Mesendoderm (in vitro differentiated cells): ENCODE measurements at regions not wholly inside any gene's neighbourhood (a gene's known extent, or its start where the extent isn't known, plus 50 kb on each side); places are given as distances from the start of the nearest gene placed in this dataset.

Experiments used
- DNase-seq: peaks from one replicate; pipeline ENCODE4 v3.0.0; 2013
- H2AK5ac ChIP-seq: 2 replicates; pipeline ENCODE4 v1.6.1; 2013; ENCODE audit warnings: low read length, inconsistent platforms
- H2BK120ac ChIP-seq: 2 replicates; pipeline ENCODE4 v1.6.1; 2013; ENCODE audit warnings: low read depth, mild to moderate bottlenecking, low read length, moderate library complexity, mixed read lengths
- H2BK15ac ChIP-seq: replicated peaks from 2 replicates; pipeline ENCODE4 v1.6.1; 2013; ENCODE audit warnings: low read depth, mild to moderate bottlenecking, moderate library complexity
- H2BK5ac ChIP-seq: 2 replicates; pipeline ENCODE4 v1.6.1; 2013; ENCODE audit warnings: low read length, inconsistent platforms
- H3K18ac ChIP-seq: 2 replicates; pipeline ENCODE4 v1.6.1; 2013; ENCODE audit warnings: mild to moderate bottlenecking, low read length, mixed read lengths
- H3K23ac ChIP-seq: one replicate; pipeline ENCODE4 v1.6.1; 2013; ENCODE audit warnings: low read length
- H3K27ac ChIP-seq: 2 replicates; pipeline ENCODE4 v1.5.1; 2013; ENCODE audit warnings: low read depth, mild to moderate bottlenecking, inconsistent platforms, low read length, moderate library complexity
- H3K27me3 ChIP-seq: 2 replicates; pipeline ENCODE4 v1.6.1; 2013; ENCODE audit warnings: low read length, control low read depth, mild to moderate bottlenecking, inconsistent platforms; ENCODE audit not compliant: insufficient read depth, poor library complexity
- H3K36me3 ChIP-seq: 2 replicates; pipeline ENCODE4 v1.6.1; 2013; ENCODE audit warnings: low read length, inconsistent platforms; ENCODE audit not compliant: control insufficient read depth, insufficient read depth
- H3K4ac ChIP-seq: one replicate; pipeline ENCODE4 v1.6.1; 2013; ENCODE audit warnings: low read depth, mild to moderate bottlenecking, low read length, moderate library complexity
- H3K4me1 ChIP-seq: 2 replicates; pipeline ENCODE4 v1.6.1; 2013; ENCODE audit warnings: low read depth, low read length, inconsistent platforms; ENCODE audit not compliant: control insufficient read depth
- H3K4me2 ChIP-seq: 2 replicates; pipeline ENCODE4 v1.6.1; 2013; ENCODE audit warnings: low read length
- H3K4me3 ChIP-seq: 2 replicates; pipeline ENCODE4 v1.5.1; 2013; ENCODE audit warnings: mild to moderate bottlenecking, low read length
- H3K56ac ChIP-seq: one replicate; pipeline ENCODE4 v1.6.1; 2013; ENCODE audit warnings: low read length
- H3K79me1 ChIP-seq: 2 replicates; pipeline ENCODE4 v1.6.1; 2013; ENCODE audit warnings: low read length, inconsistent platforms
- H3K79me2 ChIP-seq: 2 replicates; pipeline ENCODE4 v1.6.1; 2013; ENCODE audit warnings: mild to moderate bottlenecking, low read length; ENCODE audit not compliant: control insufficient read depth, insufficient read depth
- H3K9ac ChIP-seq: 2 replicates; pipeline ENCODE4 v1.6.1; 2013; ENCODE audit warnings: low read length, inconsistent platforms
- H4K5ac ChIP-seq: one replicate; pipeline ENCODE4 v1.6.1; 2013; ENCODE audit warnings: low read length
- H4K8ac ChIP-seq: one replicate; pipeline ENCODE4 v1.6.1; 2013; ENCODE audit warnings: low read depth, mild to moderate bottlenecking, control low read depth, low read length, moderate library complexity
- WGBS: extraction: QIAGEN DNeasy Blood & Tissue Kit; methylation state at CpG from one replicate; pipeline ENCODE4 v1.1.7; 2013; ENCODE audit warnings: low lambda C conversion rate, missing lambda C conversion rate; ENCODE audit not compliant: insufficient coverage; ENCODE audit errors: extremely low coverage; 5-methylcytosine and 5-hydroxymethylcytosine counted together

DNA sequence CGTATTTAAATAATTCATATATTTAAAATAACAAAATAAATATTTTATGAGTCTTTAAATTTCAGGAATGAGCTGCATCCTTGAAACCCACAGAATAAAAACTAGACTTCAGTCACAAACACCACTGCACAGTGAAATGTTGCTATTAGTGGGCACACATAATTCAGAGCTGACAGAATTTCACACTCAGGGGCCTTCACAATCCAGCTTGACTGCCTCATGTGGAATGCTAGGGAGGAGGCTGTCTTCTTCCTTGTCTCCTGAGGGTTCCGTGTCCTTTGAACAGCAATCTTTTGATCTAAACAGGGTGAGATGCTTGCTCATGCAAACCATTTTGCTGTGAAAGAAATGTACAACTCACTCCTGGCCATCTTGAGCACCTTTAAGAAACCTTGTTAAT lies 346.7 kb downstream of the CCSER2 start:
- Histone ChIP-seq H2AK5ac (no peak overlapping the region), H3K4me1 (no peaks in the 10 kb centered on the region), H2BK120ac (no peak overlapping the region), H3K9ac (no peak overlapping the region), H3K18ac (no peak overlapping the region), H3K27ac (no peak overlapping the region), H3K79me1 (no peaks in the 10 kb centered on the region), H4K5ac (no peak overlapping the region), H3K4ac (no peak overlapping the region), H3K56ac (no peak overlapping the region), H4K8ac (no peak overlapping the region), H3K4me3 (no peak overlapping the region), H2BK5ac (no peak overlapping the region), H3K27me3 (no peaks in the 10 kb centered on the region), H3K36me3 (no peaks in the 10 kb centered on the region), H3K79me2 (no peaks in the 10 kb centered on the region), H3K23ac (no peak overlapping the region), H2BK15ac (no peak overlapping the region), H3K4me2 (no peak overlapping the region)
- no peak for DNase-seq
- WGBS = no CpG with 5 or more reads among the region's 2 CpGs

GRCh38 chr10:84676536-84676935 lies 348.1 kb downstream of the CCSER2 start:
- H3K4me3 ChIP-seq = no peak overlapping the region
- no CpG with 5 or more reads among the region's 3 CpGs for WGBS
- H3K36me3 ChIP-seq = no peaks in the 10 kb centered on the region
- no peak overlapping the region for H2BK120ac ChIP-seq
- no peak overlapping the region for H3K9ac ChIP-seq
- no peaks in the 10 kb centered on the region for H3K27me3 ChIP-seq
- no peaks in the 10 kb centered on the region for H3K79me2 ChIP-seq
- H4K8ac ChIP-seq = no peak overlapping the region
- no peak for DNase-seq
- no peak overlapping the region for H3K18ac ChIP-seq
- no peak overlapping the region for H3K56ac ChIP-seq
- no peak overlapping the region for H2BK15ac ChIP-seq
- H2AK5ac ChIP-seq = no peak overlapping the region
- H3K79me1 ChIP-seq = no peaks in the 10 kb centered on the region
- H3K4ac ChIP-seq = no peak overlapping the region
- no peak overlapping the region for H2BK5ac ChIP-seq
- H3K27ac ChIP-seq = no peak overlapping the region
- H3K4me1 ChIP-seq = no peaks in the 10 kb centered on the region
- H3K4me2 ChIP-seq = no peak overlapping the region
- H3K23ac ChIP-seq = no peak overlapping the region
- no peak overlapping the region for H4K5ac ChIP-seq

GRCh38 chr10:84681781-84682180 lies 353.4 kb downstream of the CCSER2 start:
- H2BK120ac ChIP-seq = no peak overlapping the region
- H2BK5ac ChIP-seq = no peak overlapping the region
- H4K5ac ChIP-seq = no peak overlapping the region
- H3K4me1 ChIP-seq = no peaks in the 10 kb centered on the region
- no peak overlapping the region for H3K9ac ChIP-seq
- no peak overlapping the region for H3K56ac ChIP-seq
- H3K36me3 ChIP-seq = no peaks in the 10 kb centered on the region
- H3K23ac ChIP-seq = no peak overlapping the region
- no peak overlapping the region for H2BK15ac ChIP-seq
- no peaks in the 10 kb centered on the region for H3K79me2 ChIP-seq
- H3K4me2 ChIP-seq = no peak overlapping the region
- H3K4ac ChIP-seq = no peak overlapping the region
- H3K27ac ChIP-seq = no peak overlapping the region
- no peaks in the 10 kb centered on the region for H3K79me1 ChIP-seq
- no peak for DNase-seq
- no peak overlapping the region for H2AK5ac ChIP-seq
- H3K18ac ChIP-seq = no peak overlapping the region
- no peak overlapping the region for H3K4me3 ChIP-seq
- H4K8ac ChIP-seq = no peak overlapping the region
- WGBS = no CpG with 5 or more reads among the region's 3 CpGs
- H3K27me3 ChIP-seq = no peaks in the 10 kb centered on the region

- WGBS = no CpG with 5 or more reads among the region's 2 CpGs
These were observed 355.2 kb downstream of the CCSER2 start for GRCh38 chr10:84683550-84683949.

DNA sequence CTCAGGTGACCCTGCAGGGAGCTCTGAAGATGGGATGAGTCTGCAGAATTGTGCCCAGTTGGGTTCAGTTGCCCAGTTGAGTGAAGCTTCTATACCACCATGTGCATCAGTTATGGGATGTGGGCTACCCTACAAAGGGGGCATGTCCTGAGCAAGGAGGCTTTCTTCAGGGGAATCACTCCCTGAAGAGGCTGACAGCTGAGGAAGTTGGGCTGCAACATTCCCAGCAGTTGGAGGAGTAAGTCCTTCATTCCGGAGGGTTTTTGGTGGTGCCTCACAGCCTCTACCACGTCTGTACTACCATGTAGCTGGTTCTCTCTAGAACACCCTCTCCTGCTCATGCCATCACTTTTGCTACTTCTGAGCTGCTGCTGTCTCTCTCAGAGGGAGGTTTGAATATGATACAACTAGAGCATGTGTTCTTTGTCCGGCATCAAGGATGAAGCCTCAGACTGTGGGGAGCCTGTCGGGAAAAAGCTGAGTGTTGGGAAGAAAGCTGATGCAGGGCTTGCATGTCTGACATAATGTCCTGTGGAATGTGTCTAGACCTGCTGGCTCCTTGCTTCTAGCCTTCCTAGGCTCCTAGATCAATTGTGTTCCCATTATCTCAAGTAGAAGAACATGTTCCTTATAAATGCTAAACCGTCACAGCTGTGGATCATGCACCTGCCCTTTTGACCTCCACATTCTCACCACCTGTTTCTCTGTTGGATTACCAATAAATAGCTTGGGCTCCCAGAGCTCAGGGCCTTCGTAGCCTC lies 355.8 kb downstream of the CCSER2 start:
- no peak for DNase-seq
- Histone ChIP-seq H3K23ac (no peak overlapping the region), H3K4me1 (no peaks in the 10 kb centered on the region), H2BK15ac (no peak overlapping the region), H3K4ac (no peak overlapping the region), H3K18ac (no peak overlapping the region), H3K4me2 (no peak overlapping the region), H3K56ac (no peak overlapping the region), H3K79me2 (no peaks in the 10 kb centered on the region), H3K4me3 (no peak overlapping the region), H2BK5ac (no peak overlapping the region), H3K36me3 (no peaks in the 10 kb centered on the region), H2AK5ac (no peak overlapping the region), H2BK120ac (no peak overlapping the region), H3K27ac (no peak overlapping the region), H4K8ac (no peak overlapping the region), H3K79me1 (no peaks in the 10 kb centered on the region), H3K9ac (no peak overlapping the region), H4K5ac (no peak overlapping the region), H3K27me3 (no peaks in the 10 kb centered on the region)
- WGBS = no CpG with 5 or more reads among the region's 6 CpGs

More at GRCh38 chr10:84683550-84683949, 355.2 kb downstream of the CCSER2 start:
- no peak overlapping the region for H3K4ac ChIP-seq
- H3K18ac ChIP-seq = no peak overlapping the region
- H3K56ac ChIP-seq = no peak overlapping the region
- H2AK5ac ChIP-seq = no peak overlapping the region
- no peaks in the 10 kb centered on the region for H3K79me2 ChIP-seq
- H3K9ac ChIP-seq = no peak overlapping the region
- H3K27me3 ChIP-seq = no peaks in the 10 kb centered on the region
- H3K36me3 ChIP-seq = no peaks in the 10 kb centered on the region
- no peak overlapping the region for H4K8ac ChIP-seq
- no peaks in the 10 kb centered on the region for H3K4me1 ChIP-seq
- no peak overlapping the region for H2BK5ac ChIP-seq
- no peak overlapping the region for H3K4me3 ChIP-seq
- no peaks in the 10 kb centered on the region for H3K79me1 ChIP-seq
- H4K5ac ChIP-seq = no peak overlapping the region
- no peak overlapping the region for H2BK15ac ChIP-seq
- H3K4me2 ChIP-seq = no peak overlapping the region
- no peak overlapping the region for H3K23ac ChIP-seq
- DNase-seq = no peak
- no peak overlapping the region for H3K27ac ChIP-seq
- no peak overlapping the region for H2BK120ac ChIP-seq
